Ishikawa (cell line): ENCODE measurements at regions not wholly inside any gene's neighbourhood (a gene's known extent, or its start where the extent isn't known, plus 50 kb on each side); places are given as distances from the start of the nearest gene placed in this dataset.

ENCODE experiments used
- CEBPB ChIP-seq: IDR thresholded peaks from 2 replicates; pipeline ENCODE4 v1.6.1; 2012
- CREB1 ChIP-seq: IDR thresholded peaks from 2 replicates; pipeline ENCODE4 v1.6.1; 2012; ENCODE audit warnings: low read depth
- EGR1 ChIP-seq: IDR thresholded peaks from 2 replicates; pipeline ENCODE4 v1.6.1; 2012
- EP300 ChIP-seq: IDR thresholded peaks from 2 replicates; pipeline ENCODE4 v1.6.1; 2012; ENCODE audit warnings: borderline replicate concordance
- FOXM1 ChIP-seq: IDR thresholded peaks from 2 replicates; pipeline ENCODE4 v1.6.1; 2012; ENCODE audit warnings: low read depth, borderline replicate concordance
- NFIC ChIP-seq: IDR thresholded peaks from 2 replicates; pipeline ENCODE4 v1.6.1; 2012
- RAD21 ChIP-seq: IDR thresholded peaks from 2 replicates; pipeline ENCODE4 v1.6.1; 2012; ENCODE audit warnings: low read depth
- TAF1 ChIP-seq: IDR thresholded peaks from 2 replicates; pipeline ENCODE4 v1.6.1; 2012; ENCODE audit warnings: low read depth, mild to moderate bottlenecking
- TCF12 ChIP-seq: IDR thresholded peaks from 2 replicates; pipeline ENCODE4 v1.6.1; 2012; ENCODE audit warnings: low read depth
- TEAD4 ChIP-seq: IDR thresholded peaks from 2 replicates; pipeline ENCODE4 v1.6.1; 2012
- YY1 ChIP-seq: IDR thresholded peaks from 2 replicates; pipeline ENCODE4 v1.6.1; 2012; ENCODE audit warnings: low read depth
- ZBTB7A ChIP-seq: IDR thresholded peaks from 2 replicates; pipeline ENCODE4 v1.6.1; 2012; ENCODE audit warnings: low read depth
- TF ChIP-seq, protein P1 (sequence below): IDR thresholded peaks from 2 replicates; pipeline ENCODE4 v1.6.1; 2012
- TF ChIP-seq, protein P2 (sequence below): IDR thresholded peaks from 2 replicates; pipeline ENCODE4 v1.6.1; 2012; ENCODE audit warnings: low read depth, mild to moderate bottlenecking
- TF ChIP-seq, protein P3 (sequence below): IDR thresholded peaks from 2 replicates; pipeline ENCODE4 v1.6.1; 2012

DNA sequence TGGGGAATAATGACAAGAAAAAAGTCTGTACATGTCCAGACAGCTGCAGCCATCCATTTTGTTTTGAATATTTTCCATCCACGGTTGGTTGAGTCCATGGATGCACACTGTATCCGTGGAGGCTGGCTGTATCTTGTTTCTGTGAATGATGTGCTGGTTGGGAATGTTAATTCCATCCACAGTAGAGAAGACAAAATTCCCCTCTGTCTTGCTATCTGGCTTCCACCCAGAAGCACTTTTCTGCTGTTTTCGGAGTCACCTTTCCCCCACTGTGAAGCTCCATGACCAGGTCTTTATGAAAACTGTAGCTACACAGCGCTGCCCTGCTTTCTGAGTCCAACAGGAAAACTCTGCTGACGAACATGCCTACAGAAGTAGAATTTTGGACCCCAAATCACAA is 122.3 kb downstream of the HRH4 start:
- TF ChIP-seq CREB1, result no peak
- TF ChIP-seq FOXM1, result no peak
- no peak for TF ChIP-seq RAD21
- TF ChIP-seq TAF1, result no peak
- no peak for TF ChIP-seq YY1
- no peak for TF ChIP-seq EP300
- TF ChIP-seq, protein P1, sequence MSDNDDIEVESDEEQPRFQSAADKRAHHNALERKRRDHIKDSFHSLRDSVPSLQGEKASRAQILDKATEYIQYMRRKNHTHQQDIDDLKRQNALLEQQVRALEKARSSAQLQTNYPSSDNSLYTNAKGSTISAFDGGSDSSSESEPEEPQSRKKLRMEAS, result no peak
- no peak for TF ChIP-seq TCF12
- TF ChIP-seq, protein P2, sequence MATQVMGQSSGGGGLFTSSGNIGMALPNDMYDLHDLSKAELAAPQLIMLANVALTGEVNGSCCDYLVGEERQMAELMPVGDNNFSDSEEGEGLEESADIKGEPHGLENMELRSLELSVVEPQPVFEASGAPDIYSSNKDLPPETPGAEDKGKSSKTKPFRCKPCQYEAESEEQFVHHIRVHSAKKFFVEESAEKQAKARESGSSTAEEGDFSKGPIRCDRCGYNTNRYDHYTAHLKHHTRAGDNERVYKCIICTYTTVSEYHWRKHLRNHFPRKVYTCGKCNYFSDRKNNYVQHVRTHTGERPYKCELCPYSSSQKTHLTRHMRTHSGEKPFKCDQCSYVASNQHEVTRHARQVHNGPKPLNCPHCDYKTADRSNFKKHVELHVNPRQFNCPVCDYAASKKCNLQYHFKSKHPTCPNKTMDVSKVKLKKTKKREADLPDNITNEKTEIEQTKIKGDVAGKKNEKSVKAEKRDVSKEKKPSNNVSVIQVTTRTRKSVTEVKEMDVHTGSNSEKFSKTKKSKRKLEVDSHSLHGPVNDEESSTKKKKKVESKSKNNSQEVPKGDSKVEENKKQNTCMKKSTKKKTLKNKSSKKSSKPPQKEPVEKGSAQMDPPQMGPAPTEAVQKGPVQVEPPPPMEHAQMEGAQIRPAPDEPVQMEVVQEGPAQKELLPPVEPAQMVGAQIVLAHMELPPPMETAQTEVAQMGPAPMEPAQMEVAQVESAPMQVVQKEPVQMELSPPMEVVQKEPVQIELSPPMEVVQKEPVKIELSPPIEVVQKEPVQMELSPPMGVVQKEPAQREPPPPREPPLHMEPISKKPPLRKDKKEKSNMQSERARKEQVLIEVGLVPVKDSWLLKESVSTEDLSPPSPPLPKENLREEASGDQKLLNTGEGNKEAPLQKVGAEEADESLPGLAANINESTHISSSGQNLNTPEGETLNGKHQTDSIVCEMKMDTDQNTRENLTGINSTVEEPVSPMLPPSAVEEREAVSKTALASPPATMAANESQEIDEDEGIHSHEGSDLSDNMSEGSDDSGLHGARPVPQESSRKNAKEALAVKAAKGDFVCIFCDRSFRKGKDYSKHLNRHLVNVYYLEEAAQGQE, result no peak
- no peak for TF ChIP-seq NFIC
- TF ChIP-seq TEAD4, result no peak
- no peak for TF ChIP-seq CEBPB
- no peak for TF ChIP-seq EGR1
- TF ChIP-seq, protein P3, sequence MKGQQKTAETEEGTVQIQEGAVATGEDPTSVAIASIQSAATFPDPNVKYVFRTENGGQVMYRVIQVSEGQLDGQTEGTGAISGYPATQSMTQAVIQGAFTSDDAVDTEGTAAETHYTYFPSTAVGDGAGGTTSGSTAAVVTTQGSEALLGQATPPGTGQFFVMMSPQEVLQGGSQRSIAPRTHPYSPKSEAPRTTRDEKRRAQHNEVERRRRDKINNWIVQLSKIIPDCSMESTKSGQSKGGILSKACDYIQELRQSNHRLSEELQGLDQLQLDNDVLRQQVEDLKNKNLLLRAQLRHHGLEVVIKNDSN, result no peak

DNA sequence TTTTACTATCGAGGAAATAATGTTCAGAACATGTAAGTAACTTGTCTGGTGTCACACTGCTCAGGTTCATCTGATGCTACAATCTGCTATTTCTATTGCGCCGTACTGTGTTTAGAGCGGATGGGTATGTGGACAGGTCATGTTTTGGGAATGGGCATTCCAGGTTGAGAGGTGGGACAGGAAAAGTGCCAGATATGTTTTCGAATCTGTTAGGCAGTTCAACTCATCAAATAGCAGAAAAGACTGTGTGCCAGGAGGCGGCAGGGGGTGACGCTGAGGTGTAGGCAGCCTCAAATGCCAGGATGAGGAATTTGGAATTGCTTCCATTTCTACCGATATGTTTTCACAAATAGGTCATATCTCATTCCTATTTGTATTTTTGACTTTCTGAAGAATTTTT is 123.8 kb downstream of the HRH4 start:
- TF ChIP-seq NFIC, result no peak
- TF ChIP-seq TEAD4, result no peak
- TF ChIP-seq RAD21, result no peak
- TF ChIP-seq FOXM1, result no peak
- TF ChIP-seq EGR1, result no peak
- TF ChIP-seq, protein P2, result no peak
- no peak for TF ChIP-seq EP300
- no peak for TF ChIP-seq CREB1
- no peak for TF ChIP-seq ZBTB7A
- TF ChIP-seq, protein P1, result no peak
- TF ChIP-seq TCF12, result no peak
- TF ChIP-seq TAF1, result no peak
- no peak for TF ChIP-seq YY1

DNA sequence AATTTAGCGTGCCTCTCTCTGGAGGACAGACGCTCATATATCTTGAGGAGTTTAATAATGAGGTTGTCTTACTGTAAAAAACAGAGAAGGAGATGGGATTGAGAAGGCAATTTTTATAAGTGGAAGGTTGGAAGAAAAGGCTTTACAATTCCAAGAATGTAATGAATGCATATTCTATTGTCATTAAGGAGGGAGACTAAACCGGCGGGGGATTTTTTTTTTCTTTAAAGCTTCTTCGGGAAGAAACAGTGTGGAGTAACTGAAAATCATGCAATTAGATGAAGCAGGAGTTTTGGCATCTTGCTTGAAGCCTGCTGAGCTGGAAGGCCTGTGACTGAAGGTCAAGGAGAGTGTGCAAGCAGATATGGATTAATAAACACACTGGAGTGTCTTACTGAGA is 124.4 kb downstream of the HRH4 start:
- no peak for TF ChIP-seq TCF12
- TF ChIP-seq TAF1, result no peak
- TF ChIP-seq, protein P2, result no peak
- no peak for TF ChIP-seq ZBTB7A

DNA sequence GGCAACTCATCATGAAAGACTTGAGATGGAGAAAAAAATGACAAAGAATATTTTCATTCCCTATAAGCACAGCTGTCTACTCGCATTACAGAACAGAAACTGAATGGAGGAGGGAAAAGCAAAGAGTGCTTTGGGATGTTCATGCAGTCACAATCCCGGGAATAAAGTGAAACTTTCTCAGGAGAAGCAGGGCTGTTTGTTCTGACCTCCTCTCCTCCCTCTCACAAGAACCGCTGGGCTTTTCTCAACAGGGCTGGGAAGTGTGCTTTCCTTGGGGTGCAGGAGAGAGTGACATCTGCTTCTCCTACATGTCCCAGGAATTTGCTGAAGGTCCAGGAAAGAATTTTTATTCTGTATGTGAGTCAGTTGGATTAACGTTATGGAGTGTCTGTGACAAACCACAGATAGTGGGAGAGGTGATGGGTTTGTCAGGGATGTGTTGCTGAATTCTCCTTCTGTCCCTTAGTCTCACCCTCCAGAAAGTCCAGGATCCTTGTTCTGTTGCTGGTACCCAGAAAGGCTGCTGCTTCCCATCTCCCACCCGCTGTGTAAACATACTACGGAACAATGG is 125.6 kb downstream of the HRH4 start:
- TF ChIP-seq TAF1 (no peak), EP300 (no peak), FOXM1 (no peak), YY1 (no peak), CEBPB (no peak), CREB1 (no peak), NFIC (no peak), EGR1 (no peak), TCF12 (no peak), TEAD4 (no peak), RAD21 (no peak), ZBTB7A (no peak)
- TF ChIP-seq, protein P1, result no peak
- TF ChIP-seq, protein P3, result no peak
- TF ChIP-seq, protein P2, result no peak
